ACHN (cell line): ENCODE measurements at regions not wholly inside any gene's neighbourhood (a gene's known extent, or its start where the extent isn't known, plus 50 kb on each side); places are given as distances from the start of the nearest gene placed in this dataset.
"Not testable (repeated sequence)": the region's sequence is repeated elsewhere in the genome, so short reads cannot be mapped to it uniquely, and the experiment has no call there.

ENCODE experiments used
- DNase-seq: peaks from one replicate; pipeline ENCODE4 v3.0.0-alpha.2; 2015
- in situ Hi-C: cut with HindIII; loops from 2 replicates; pipeline ENCODE4 v1.10.0; 2017; ENCODE audit warnings: low sequenced_read_pairs, low pct_ligation_motif_present, low pct_unique_long_range_greater_than_20kb

DNA sequence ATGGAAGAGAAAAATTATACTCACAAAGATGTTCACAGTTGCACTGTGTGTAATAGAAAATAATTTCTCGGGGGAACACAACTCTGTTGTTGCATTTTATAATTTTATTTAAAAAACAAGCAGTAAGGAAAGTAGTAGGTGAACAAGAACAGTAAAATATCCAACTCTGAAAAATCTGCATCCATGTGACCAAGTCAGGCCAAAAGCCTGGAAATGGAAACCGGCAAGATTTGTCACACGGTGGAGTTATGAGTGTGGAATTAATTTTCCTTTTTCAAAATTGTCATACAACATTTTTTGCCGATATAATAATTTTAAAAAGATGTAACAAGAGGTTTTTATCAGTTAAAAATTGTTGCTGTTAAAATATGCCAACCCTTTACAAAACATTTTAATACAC, 1421.5 kb downstream of the BRD1 start:
- DNase-seq = no peak
- in situ Hi-C loops = no loop called here

- DNase-seq = no peak
- in situ Hi-C loops = no loop called here
These were observed 1421.9 kb downstream of the BRD1 start for GRCh38 chr22:48405741-48406140.

DNA sequence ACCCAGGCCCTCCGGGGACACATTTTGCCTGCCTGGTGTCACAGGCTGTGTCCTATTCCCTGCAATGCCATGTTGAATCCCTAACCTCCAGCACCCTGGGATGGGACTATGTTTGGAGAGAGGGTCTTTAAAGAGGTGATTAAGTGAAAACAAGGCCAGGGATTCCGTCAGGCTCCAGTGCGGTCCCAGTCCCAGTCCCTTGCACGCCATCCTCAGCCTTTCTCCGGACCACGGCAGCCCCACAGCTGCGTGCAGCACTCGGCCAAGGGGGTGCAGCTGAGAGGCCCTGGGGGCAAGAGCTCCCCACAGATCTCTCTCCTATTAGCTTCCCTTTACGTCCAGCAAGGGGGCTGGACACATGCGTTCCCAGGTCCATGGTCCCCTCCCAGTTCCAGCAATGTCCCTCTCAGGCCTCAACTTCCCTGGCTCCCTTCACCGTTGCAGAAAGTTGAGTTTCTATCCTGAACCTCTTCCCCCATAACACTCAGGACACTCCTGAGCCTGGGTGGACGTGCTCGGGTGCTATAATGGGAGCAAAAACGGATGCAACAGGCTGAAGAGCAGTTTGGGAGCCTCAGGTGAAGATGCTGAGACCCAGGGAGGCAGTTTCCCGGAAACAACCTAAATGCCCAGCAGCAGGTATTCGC, 1422.7 kb downstream of the BRD1 start:
- no peak for DNase-seq
- in situ Hi-C loops = no loop called here

DNA sequence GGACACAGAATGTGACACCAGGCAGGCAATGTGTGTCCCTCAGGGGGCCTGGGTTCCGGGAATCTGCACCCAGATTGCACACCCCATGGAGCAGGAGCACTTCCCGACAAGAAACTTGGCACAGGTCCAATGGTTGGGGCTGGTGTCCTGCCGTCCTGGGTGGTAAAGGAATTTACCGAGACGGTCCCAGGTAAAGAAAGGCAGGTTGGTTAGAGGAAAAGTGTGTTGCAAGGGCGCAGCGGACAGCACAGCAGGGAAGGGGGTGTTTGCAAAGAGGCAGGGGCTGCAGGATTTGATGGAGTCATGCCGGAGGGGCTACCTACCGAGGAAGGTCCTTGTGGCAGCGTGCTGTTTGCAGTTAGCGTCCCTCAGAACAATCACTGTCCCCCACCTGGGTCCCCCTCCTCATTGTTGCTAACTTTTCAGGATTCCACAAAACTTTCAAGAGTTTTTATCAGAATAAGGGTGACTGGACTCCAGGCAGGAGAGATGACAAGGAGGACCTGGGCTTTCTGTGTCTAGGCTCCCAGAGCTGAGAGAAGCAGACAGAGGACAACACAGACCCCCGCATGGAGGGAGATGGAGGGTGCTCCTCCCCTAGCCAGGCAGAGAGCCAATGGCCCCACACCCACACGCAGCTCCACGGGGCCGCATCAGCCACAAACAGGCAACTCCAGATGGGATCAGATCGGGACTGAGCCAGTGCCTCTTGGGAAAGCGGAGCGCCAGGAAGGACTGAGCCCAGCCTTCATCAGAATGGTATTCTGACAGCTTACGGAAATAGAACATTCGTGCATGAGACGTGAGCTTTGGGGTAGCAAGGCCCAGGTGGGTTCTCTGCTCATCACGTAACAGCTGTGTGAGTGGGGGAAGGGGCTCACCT, 1423.9 kb downstream of the BRD1 start:
- in situ Hi-C loops = no loop called here
- DNase-seq = no peak

DNA sequence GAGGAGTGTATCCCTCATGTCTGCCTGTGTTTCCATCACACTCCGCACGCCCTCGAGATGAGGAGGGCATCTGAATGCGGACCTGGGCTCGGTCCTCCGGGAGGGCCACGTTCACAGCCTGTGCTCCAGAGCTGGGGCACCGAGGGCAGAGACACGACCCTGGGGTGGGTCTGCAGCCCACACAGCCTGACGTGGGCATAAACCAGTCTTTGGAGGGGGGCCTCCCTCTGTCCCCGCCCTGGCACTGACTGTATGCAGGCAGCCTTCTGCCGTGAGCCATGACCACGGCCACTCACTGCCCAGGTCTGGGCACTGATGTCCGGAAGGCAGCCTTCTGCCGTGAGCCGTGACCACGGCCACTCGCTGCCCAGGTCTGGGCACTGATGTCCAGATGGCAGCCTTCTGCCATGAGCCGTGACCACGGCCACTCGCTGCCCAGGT, 1425.1 kb downstream of the BRD1 start:
- no peak for DNase-seq
- in situ Hi-C loops = no loop called here

DNA sequence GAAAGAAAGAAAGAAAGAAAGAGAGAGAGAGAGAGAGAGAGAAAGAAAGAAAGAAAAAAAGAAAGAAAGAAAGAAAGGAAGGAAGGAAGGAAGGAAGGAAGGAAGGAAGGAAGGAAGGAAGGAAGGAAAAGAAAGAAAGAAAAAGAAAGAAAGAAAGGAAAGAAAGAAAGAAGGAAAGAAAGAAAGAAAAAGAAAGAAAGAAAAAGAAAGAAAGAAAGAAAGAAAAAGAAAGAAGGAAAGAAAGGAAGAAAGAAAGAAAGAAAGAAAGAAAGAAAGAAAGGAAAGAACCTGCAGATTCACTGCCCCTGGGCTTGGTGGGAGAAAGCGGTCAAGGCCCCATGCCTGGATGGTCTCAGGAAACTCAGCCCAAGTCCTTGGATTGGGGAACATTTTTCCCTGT, 1426.2 kb downstream of the BRD1 start:
- in situ Hi-C loops, DNase-seq: not testable (repeated sequence)

DNA sequence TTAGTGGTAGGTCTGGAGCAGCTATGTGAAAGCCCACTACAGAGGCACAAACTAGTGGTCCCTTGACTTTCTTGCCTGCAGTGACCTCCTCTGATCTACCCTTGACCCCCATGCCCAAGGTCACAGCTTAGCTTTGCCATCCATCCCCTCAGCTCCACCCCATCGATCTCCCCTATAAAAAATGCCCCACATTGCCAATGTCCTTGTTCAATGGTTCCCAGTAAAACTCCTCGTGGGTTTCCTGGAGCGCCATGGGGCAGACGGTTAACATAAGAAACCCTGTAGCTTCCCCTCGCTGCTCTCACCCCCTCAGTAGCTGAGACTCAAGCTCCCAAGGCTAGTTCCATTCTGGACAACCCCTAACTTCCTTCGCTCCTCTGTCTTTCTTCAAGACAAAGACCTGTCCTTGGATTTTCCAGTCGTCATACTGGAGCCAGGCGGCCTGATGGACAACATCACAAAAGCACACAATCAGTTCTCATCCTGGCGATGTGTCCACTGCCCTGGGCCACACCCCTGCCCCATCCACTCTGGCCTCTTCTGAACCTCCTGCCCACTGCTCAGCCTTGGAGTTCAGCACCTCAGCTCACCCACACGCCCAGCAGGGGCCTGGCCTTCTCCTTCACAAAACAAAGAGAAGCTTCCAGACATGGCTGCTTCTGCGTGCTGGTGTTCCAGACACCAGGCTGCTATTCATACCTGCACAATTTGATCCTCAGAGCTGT, 1429.3 kb downstream of the BRD1 start:
- in situ Hi-C loops = no loop called here
- DNase-seq = no peak

DNA sequence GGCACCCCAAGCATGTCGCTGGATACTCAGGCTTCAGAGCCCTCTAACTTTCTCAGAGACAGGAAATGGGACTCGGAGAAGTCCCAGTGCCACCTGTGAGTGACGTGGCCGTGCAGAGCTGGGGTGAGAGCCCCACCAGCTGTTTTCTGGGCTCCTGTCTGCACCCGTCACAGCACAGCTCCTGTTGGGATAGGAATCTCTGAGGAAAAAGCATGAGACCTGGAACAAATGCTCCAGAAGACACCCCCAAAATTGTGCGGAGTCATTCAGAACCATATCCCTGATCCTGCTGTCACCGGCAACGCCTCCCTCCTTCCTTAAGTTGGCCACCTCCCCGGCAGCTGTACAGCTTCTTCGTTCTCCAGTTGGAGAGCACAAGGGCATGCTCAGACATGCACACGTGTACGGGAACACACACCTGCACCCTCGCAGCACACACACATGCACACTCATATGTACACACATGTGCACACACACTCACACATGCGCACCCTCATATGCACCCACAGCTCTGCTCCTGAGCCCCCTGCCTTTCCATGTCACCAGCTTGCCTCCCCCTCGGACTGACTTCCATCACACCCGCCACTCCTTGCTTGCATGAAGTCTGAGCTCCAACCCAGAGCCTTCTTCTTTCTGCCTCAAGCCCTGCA, 1430.0 kb downstream of the BRD1 start:
- DNase-seq = no peak
- in situ Hi-C loops = no loop called here

- DNase-seq = no peak
- in situ Hi-C loops = no loop called here
These were observed 1430.7 kb downstream of the BRD1 start for GRCh38 chr22:48396785-48397530.

DNA sequence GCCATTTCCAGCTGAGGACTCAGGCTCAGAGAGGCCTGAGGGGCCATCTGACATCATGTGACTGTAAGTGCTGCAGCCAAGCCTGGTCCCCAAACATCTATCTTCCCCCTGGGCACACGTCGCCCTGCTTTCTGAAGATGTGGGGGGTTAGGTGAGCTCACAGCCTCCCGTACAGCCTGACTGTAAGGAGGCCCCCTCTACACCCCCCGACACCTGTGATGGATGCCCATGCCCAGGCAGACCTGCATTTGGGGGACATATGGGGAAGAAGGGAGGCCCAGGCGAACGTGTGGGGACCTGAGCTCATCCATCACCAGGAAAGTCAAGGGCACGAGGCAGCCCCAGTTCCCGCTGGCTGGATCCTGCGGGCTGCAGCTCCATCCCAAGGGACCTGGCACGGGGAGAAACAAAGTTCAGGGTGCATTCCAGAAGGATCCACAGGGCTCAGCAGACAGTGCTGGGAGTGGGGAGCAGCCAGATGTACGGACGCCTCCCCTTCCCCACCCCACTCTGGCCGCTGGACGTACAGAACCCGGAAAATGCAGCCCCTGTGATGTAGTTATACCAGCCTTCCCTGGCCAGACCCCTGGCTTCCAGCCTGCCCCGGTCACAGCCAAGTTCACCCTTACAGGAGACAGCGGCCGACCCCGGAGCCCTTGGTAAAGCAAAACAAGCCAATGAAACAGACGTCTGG, 1431.4 kb downstream of the BRD1 start:
- in situ Hi-C loops = no loop called here
- no peak for DNase-seq

GRCh38 chr22:48395201-48395600, 1432.5 kb downstream of the BRD1 start:
- DNase-seq = no peak
- in situ Hi-C loops = no loop called here

DNA sequence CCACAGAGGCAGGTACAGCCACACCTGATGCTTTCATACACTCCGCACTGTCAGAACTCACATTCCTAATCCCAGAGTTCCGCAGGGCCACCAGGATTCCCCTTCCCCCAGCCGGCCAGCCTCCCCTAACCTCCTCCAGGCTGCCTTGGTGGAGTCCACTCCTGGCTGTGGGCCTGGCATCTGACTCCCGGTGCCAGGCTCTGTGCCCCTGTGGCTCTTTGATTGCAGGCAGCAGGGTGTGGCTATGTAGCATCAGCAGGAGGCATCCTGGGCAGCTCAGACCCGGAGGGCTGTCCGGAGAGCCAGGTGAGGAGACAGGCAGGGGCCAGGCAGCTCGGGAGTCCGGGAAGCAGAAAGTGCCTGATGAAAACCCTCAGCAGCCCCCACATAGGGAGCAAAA, 1432.9 kb downstream of the BRD1 start:
- in situ Hi-C loops = no loop called here
- no peak for DNase-seq

DNA sequence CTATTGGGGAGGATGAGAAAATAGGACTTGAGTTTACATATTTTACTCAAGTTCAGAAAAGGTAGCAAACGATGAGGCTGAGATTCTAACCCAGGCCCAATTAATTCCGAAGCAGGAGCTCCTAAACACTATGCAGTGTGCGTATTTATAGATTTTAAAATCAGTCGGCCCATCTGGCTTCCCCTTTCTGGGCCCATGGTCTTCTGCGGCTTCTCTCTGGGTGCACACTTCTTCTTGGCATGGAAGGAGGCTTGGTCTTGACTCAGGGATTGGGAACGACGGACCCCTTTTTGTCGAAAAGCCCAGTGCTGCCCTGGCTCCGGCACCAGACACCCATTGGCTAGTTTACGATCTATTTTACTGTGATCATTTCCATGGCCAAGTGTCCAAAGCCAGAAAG, 1433.8 kb downstream of the BRD1 start:
- no peak for DNase-seq

GRCh38 chr22:48393041-48393370, 1434.7 kb downstream of the BRD1 start:
- in situ Hi-C loops = no loop called here
- DNase-seq = no peak

More for the DNA sequence above, 1433.8 kb downstream of the BRD1 start:
- in situ Hi-C loops = no loop called here

DNA sequence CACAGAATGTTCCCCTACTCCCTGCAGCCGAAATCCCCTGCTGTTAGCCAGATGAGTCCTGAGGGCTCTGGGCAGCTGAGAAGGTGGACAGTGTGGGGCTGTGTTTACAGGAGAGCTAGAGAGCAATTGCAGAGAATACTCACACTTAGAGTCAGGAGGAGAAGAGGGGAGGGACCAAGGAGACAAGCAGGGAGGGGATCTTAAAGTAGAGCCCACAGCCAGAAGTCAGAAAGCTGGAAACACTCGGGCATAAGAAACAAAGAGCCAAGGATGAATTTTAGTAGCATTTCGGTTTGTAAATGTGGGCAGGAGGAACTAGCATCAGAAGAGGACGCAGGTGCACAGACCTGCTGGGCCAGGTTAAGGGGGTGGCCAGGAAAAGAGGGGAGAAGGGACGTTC, 1435.9 kb downstream of the BRD1 start:
- in situ Hi-C loops = no loop called here

GRCh38 chr22:48391171-48391711, 1436.4 kb downstream of the BRD1 start:
- no peak for DNase-seq
- in situ Hi-C loops = no loop called here

More for the DNA sequence above, 1435.9 kb downstream of the BRD1 start:
- DNase-seq = no peak

DNA sequence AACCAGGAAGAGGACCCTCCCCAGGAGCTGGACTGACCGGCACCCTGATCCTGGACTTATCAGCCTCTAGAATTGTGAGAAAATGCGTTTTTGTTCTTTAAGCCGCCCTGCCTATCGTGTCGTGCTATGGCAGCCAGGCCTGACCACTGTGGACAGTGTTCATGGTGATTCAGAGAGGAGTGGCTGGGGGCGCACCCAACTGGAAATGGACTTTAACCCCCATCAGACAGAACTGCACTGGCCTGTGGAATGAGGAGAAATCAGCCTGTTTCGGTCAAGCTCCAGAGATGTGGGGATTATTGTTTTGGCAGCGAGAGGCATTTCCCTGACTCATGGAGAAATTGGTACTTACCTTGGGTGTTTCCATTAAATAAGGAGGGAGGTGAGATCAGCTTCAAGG, 1437.8 kb downstream of the BRD1 start:
- in situ Hi-C loops = no loop called here
- no peak for DNase-seq

GRCh38 chr22:48382197-48382596, 1445.5 kb downstream of the BRD1 start:
- DNase-seq = no peak
- in situ Hi-C loops = no loop called here
